ENCODE measurements at regions not wholly inside any gene's neighbourhood (a gene's known extent, or its start where the extent isn't known, plus 50 kb on each side); places are given as distances from the start of the nearest gene placed in this dataset.

- DNase-seq: no peak
These were observed 201.4 kb upstream of the FMR1 start for GRCh38 chrX:147710301-147710700.

GRCh38 chrX:147733369-147733768 lies 178.3 kb upstream of the FMR1 start:
- DNase-seq: no peak

- no peak for DNase-seq
These were observed 176.4 kb upstream of the FMR1 start for GRCh38 chrX:147735364-147735763.

- no peak for DNase-seq
These were observed 175.7 kb upstream of the FMR1 start for GRCh38 chrX:147736045-147736444.

GRCh38 chrX:147737690-147738089 lies 174.0 kb upstream of the FMR1 start:
- no peak for DNase-seq

- DNase-seq: no peak
These were observed 173.5 kb upstream of the FMR1 start for GRCh38 chrX:147738265-147738664.

- no peak for DNase-seq
These were observed 172.5 kb upstream of the FMR1 start for GRCh38 chrX:147739196-147739595.

- DNase-seq: no peak
These were observed 169.9 kb upstream of the FMR1 start for GRCh38 chrX:147741776-147742175.

- DNase-seq: no peak
These were observed 162.4 kb upstream of the FMR1 start for GRCh38 chrX:147749308-147749707.

- DNase-seq: no peak
These were observed 154.0 kb upstream of the FMR1 start for GRCh38 chrX:147757750-147758149.

- no peak for DNase-seq
These were observed 148.6 kb upstream of the FMR1 start for GRCh38 chrX:147763131-147763530.

GRCh38 chrX:147764868-147765267 lies 146.9 kb upstream of the FMR1 start:
- no peak for DNase-seq

- DNase-seq: no peak
These were observed 140.9 kb upstream of the FMR1 start for GRCh38 chrX:147770858-147771257.

- DNase-seq: no peak
These were observed 134.7 kb upstream of the FMR1 start for GRCh38 chrX:147776988-147777387.

- DNase-seq: no peak
These were observed 132.5 kb upstream of the FMR1 start for GRCh38 chrX:147779173-147779572.

GRCh38 chrX:147781844-147782243 lies 129.9 kb upstream of the FMR1 start:
- DNase-seq: no peak

- DNase-seq: no peak
These were observed 122.9 kb upstream of the FMR1 start for GRCh38 chrX:147788641-147789350.

GRCh38 chrX:147800663-147801062 lies 111.1 kb upstream of the FMR1 start:
- no peak for DNase-seq

GRCh38 chrX:147803948-147804347 lies 107.8 kb upstream of the FMR1 start:
- peak; percentile 52 for DNase-seq

- DNase-seq: no peak
These were observed 99.9 kb upstream of the FMR1 start for GRCh38 chrX:147811803-147812202.

- DNase-seq: no peak
These were observed 84.6 kb upstream of the FMR1 start for GRCh38 chrX:147827070-147827469.

GRCh38 chrX:147828719-147829118 lies 83.0 kb upstream of the FMR1 start:
- no peak for DNase-seq

GRCh38 chrX:147832707-147833348 lies 78.9 kb upstream of the FMR1 start:
- DNase-seq: no peak

GRCh38 chrX:147838465-147839131 lies 73.1 kb upstream of the FMR1 start:
- peak; percentile 8 for DNase-seq

Measured in NCI-H82 (cell line).